Cardiac muscle cell (in vitro differentiated cells and primary cell): ENCODE measurements at regions not wholly inside any gene's neighbourhood (a gene's known extent, or its start where the extent isn't known, plus 50 kb on each side); places are given as distances from the start of the nearest gene placed in this dataset.

Experiments used
- DNase-seq, 2 donors: peaks; one replicate each; pipeline versions ENCODE4 v3.0.0 to v3.0.0-alpha.2; 2010 to 2017; ENCODE audit warnings: low read depth in 1 of 2, low spot score in 1 of 2
- H3K27ac ChIP-seq: fragments of 200-600 bp; sonication (generic); 2 replicates; pipeline ENCODE4 v1.5.1; 2016
- H3K27me3 ChIP-seq: fragments of 200-600 bp; sonication (generic); 2 replicates; pipeline ENCODE4 v1.6.0; 2016; ENCODE audit warnings: control low read depth
- H3K36me3 ChIP-seq: fragments of 200-600 bp; sonication (generic); 2 replicates; pipeline ENCODE4 v1.5.1; 2016; ENCODE audit warnings: control low read depth
- H3K4me1 ChIP-seq: fragments of 200-600 bp; sonication (generic); 2 replicates; pipeline ENCODE4 v1.8.1; 2017; ENCODE audit warnings: low read depth, mild to moderate bottlenecking, mixed run types
- H3K4me3 ChIP-seq: fragments of 200-600 bp; sonication (generic); 2 replicates; pipeline ENCODE4 v1.5.1; 2016; ENCODE audit warnings: mild to moderate bottlenecking
- H3K9me3 ChIP-seq: fragments of 200-600 bp; sonication (generic); 2 replicates; pipeline ENCODE4 v1.5.1; 2017; ENCODE audit warnings: low read depth, mild to moderate bottlenecking, control low read depth
- TF ChIP-seq, protein P1 (sequence below): IDR thresholded peaks from 2 replicates; pipeline ENCODE4 v1.5.1; 2012; ENCODE audit warnings: low read depth, mild to moderate bottlenecking, low read length

DNA sequence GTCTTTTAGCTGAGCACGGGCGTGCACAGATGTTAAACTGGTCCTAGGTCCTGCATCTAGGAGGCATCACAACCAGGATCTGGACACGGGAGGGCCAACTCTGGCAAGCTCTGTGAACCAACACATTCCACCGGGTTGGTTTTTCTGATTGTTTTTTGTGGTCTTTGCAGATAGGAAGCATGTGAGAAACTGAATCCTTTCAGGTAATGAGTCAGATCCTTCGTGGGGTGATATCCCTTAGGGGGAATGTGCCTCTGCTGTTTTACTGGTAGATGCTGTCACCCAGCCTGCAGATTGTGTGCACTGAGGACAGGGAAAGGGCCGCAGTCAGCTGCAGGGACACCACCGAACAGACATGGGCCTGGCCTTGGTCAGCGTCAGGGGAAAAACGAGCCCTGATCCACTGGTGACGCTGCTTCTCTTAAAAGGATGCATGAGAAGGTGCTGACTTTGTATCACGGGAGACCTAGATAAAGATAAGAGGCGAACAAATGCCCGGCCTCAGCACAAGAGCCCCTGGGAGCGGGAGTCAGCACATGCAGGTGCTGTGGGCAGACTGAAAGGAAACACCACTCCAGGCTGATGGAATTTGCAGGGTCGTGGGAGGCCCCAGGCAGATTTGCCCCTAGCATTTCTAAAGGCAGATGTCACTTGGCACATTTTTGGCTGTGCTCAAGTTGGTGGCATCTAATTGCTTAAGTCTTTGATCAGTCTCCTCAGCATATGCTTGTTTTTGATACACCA, 51.1 kb downstream of the DOP1B start:
- TF ChIP-seq, protein P1, sequence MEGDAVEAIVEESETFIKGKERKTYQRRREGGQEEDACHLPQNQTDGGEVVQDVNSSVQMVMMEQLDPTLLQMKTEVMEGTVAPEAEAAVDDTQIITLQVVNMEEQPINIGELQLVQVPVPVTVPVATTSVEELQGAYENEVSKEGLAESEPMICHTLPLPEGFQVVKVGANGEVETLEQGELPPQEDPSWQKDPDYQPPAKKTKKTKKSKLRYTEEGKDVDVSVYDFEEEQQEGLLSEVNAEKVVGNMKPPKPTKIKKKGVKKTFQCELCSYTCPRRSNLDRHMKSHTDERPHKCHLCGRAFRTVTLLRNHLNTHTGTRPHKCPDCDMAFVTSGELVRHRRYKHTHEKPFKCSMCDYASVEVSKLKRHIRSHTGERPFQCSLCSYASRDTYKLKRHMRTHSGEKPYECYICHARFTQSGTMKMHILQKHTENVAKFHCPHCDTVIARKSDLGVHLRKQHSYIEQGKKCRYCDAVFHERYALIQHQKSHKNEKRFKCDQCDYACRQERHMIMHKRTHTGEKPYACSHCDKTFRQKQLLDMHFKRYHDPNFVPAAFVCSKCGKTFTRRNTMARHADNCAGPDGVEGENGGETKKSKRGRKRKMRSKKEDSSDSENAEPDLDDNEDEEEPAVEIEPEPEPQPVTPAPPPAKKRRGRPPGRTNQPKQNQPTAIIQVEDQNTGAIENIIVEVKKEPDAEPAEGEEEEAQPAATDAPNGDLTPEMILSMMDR = no peak
- H3K4me3 ChIP-seq = no peak overlapping the region
- peak in 1 of 2 donors; percentile 48 for DNase-seq

DNA sequence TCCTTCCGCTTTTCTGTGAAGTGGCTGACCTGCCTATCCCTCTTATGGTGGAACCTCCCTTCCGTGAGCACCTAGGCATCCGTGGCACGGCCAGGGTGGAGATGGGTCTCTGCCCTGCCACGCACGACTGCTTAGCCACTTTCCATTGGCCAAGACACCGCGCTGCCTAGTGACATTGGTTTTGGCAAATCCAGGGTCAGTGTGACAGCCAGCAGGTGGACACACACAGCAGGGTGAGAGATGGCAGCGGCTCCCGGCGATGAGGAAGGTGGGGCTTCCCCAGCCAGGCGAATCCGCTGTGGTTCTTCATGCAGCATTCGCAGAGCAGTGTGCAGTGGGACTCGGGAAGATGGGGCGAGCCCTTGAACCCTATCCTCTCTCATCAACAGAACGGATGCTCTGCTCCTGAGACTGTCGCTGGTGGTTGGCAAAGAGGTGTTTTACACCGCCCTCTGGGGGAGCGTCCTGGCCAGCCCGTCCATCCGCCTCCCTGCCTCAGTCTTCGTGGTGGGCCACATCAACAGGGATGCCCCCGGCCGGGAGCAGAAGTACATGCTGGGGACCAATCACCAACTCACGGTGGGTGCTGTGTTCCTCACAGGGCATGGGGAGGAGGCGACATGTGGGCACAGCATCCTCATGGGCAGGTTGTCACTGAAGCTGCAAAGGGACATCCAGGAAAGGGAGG, 51.8 kb downstream of the DOP1B start:
- TF ChIP-seq, protein P1 = no peak
- no peak overlapping the region for H3K27ac ChIP-seq
- peaks cover 3% of the 10 kb centered on the region for H3K4me1 ChIP-seq
- no peak overlapping the region for H3K4me3 ChIP-seq
- H3K9me3 ChIP-seq = no peaks in the 10 kb centered on the region
- H3K27me3 ChIP-seq = peaks cover 5% of the 10 kb centered on the region
- DNase-seq = no peak
- no peaks in the 10 kb centered on the region for H3K36me3 ChIP-seq

More for the DNA sequence above, 51.1 kb downstream of the DOP1B start:
- H3K36me3 ChIP-seq = no peaks in the 10 kb centered on the region
- H3K4me1 ChIP-seq = peaks cover 4% of the 10 kb centered on the region
- no peak overlapping the region for H3K27ac ChIP-seq
- H3K9me3 ChIP-seq = no peaks in the 10 kb centered on the region
- H3K27me3 ChIP-seq = peaks cover 7% of the 10 kb centered on the region

DNA sequence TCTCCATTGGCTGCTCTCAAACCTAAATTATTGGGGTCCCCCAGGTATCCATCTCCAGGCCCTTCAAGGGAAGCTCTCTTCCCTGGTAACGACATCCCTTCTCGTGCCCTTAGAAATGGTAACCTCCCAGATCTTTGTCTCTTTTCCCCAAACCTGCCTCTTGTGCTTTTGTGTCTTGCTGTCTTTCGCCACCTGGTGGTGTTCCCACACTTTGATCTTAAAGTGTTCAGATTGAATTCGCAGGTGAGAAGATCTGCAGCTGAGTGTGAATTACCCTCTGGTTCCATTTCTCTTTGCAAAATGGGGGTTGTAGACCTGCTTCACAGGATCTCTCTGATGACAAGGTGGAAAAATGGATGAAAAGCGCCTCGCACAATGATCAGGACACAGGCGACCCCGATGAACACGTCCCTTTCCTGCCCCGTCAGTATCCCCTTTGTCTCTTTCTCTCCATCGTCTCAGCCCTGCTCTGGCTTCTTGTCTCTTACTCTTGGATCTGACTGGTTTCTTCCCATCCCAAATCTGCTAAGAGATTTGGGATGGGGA, 53.1 kb downstream of the DOP1B start:
- peak; percentile 55 to 56 for DNase-seq
- H3K4me1 ChIP-seq = no peaks in the 10 kb centered on the region
- no peaks in the 10 kb centered on the region for H3K36me3 ChIP-seq
- no peak overlapping the region for H3K4me3 ChIP-seq
- H3K27ac ChIP-seq = no peak overlapping the region
- peaks cover 5% of the 10 kb centered on the region for H3K27me3 ChIP-seq
- TF ChIP-seq, protein P1 = peak; percentile 40
- H3K9me3 ChIP-seq = no peaks in the 10 kb centered on the region

DNA sequence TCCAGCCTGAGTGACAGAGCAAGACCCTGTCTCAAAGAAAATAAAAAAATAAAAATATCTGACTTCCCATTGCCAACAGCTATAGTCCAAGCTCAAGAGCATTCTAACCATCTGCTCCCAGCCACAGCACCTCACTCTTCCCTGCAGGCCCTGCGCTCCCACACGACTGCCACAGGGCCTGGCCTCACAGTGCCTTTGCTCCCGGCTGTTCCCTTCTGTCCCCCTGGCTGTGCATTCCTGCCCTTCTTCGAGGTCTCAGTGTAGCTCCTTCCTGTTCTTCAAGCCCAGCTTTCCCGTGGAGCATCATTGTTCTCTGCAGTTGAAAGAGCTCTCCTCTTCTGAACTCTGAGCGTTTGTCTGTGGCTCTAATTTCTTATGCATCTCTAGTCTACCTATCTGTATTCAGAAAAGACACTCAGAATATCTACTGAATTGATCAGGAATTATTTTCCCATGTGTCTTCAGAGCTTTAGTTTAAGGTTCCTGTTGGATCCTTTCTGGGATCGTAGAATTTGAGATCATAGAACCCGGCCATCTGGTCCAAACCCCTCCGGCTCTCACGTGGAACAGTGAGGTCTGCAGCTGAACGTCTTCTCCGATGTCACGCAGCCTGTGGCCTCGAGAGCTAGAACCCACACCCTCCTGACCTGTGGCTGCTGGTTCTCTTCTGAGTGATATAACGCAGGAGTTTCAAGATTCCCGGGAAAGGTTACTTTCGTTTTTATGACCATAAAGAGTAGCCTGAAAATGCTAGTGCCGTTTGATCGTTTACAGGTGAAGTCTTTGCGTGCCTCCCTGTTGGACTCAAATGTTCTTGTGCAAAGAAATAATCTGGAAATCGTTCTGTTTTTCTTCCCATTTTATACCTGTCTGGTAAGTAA, 54.4 kb downstream of the DOP1B start:
- Histone ChIP-seq H3K4me3 (no peak overlapping the region), H3K4me1 (no peaks in the 10 kb centered on the region), H3K9me3 (no peaks in the 10 kb centered on the region), H3K36me3 (no peaks in the 10 kb centered on the region), H3K27ac (no peak overlapping the region), H3K27me3 (peaks cover 3% of the 10 kb centered on the region)
- TF ChIP-seq, protein P1 = no peak
- DNase-seq = no peak

DNA sequence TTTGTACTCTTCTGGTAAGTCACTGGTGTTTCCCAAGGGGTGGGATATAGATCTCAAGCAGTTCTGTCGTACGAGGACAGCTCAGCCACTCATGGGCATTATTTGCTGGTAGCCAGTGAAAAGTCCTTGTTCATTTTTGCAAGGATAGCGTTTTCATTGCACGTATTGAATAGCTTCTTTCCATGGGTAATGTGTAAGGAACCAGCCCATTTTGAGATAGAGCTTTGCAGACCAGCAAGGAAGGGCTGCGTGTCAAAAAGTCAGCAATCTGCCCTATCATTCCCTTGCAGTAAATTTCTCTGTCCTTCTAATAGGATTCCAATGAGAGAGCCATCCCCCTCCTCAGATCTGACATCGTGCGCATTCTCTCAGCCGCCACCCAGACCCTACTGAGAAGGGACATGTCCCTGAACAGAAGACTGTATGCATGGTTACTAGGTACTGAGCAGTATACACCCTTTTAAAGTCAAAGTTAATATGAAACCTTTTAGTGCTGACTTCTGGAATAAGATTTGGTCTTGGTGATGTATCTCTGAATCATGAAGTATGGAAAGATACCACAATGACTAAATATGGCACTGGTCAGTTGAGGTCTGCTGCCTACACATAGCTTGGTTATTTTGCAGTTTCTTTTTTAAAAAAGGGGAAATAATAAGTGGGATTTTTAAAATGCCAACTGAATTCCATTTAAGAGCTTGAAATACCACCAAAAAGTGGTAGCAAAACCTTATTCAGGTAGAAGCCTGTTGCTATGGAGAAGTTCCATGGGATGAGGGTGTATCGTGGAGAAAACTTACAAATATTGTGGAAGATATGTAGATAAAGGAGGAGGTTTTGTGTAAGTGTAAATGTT, 55.3 kb downstream of the DOP1B start:
- H3K4me3 ChIP-seq = no peak overlapping the region
- H3K27ac ChIP-seq = no peak overlapping the region
- H3K27me3 ChIP-seq = peaks cover 3% of the 10 kb centered on the region
- peak in 1 of 2 donors; percentile 57 for DNase-seq
- H3K4me1 ChIP-seq = no peaks in the 10 kb centered on the region
- no peaks in the 10 kb centered on the region for H3K9me3 ChIP-seq
- no peaks in the 10 kb centered on the region for H3K36me3 ChIP-seq
- TF ChIP-seq, protein P1 = no peak
